ENCODE measurements at regions not wholly inside any gene's neighbourhood (a gene's known extent, or its start where the extent isn't known, plus 50 kb on each side); places are given as distances from the start of the nearest gene placed in this dataset.

- TF ChIP-seq CTCF (conservative IDR thresholded peaks at IDR 0.05 in 1 of 2, IDR thresholded peaks at IDR 0.05 in 1 of 2; ENCODE audit: extremely low read depth in 1 of 2, insufficient read depth in 1 of 2, low read depth in 1 of 2, low read length in 2 of 2), result no peak
- TF ChIP-seq EZH2 (IDR thresholded peaks at IDR 0.05; ENCODE audit: borderline replicate concordance, low read length), result no peak
Measured at GRCh38 chr3:171528102-171528501, 67.9 kb upstream of the TNIK start.
